ENCODE measurements at regions not wholly inside any gene's neighbourhood (a gene's known extent, or its start where the extent isn't known, plus 50 kb on each side); places are given as distances from the start of the nearest gene placed in this dataset.

- no peak for DNase-seq (ENCODE audit: low spot score)
These were observed 222.8 kb downstream of the ADAMTS9 start for GRCh38 chr3:64464955-64465354.

- DNase-seq (ENCODE audit: low spot score) = no peak
These were observed 223.8 kb downstream of the ADAMTS9 start for GRCh38 chr3:64463981-64464380.

DNA sequence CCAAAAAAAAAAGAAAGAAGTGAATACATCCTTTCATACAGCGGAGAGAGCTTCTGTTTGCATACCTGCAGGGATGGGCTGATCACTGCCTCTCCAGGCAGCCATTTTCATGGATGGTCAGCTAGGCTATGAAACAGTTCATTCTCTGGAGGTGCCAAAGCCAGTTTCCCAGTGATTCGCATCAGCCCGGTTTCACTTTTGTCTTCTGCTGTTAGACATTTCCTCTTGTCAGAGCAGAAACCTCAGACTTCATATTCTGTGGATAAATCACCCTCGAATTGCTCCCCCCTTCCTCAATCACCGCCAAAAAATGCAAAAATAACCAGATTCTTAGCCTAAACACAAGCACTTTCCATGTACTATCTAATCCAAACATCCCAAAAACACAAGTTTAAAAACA is 225.6 kb downstream of the ADAMTS9 start:
- no peak for DNase-seq (ENCODE audit: low spot score)

- DNase-seq (ENCODE audit: low spot score) = no peak
These were observed 226.9 kb downstream of the ADAMTS9 start for GRCh38 chr3:64460877-64461276.

DNA sequence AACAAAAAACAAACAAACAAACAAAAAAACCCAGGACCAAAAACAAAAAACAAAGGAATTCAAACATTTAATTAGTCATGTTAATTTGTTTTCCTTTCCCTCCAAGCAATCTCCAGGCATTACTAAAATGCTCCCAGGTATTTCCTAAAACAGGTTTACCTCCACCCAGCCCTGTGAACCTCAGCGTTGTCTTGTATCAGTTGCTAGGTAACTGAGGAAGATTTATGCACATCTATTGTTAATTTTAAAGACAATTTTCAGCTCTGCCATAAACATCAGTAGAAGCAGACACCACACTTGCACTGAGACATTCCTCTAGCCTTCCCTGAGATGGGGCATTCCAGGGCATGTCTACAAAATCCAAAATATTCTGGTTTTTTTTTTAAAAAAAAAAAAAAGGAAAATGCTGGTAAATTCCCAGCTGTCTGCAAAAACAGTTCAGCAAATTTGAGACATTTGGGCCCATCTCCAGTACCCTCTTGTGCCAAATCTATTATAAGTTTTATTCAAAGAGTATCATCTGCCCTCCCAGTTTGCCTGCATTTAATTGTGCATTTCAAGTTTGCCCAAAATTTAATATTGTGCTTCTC is 227.6 kb downstream of the ADAMTS9 start:
- DNase-seq (ENCODE audit: low spot score) = no peak

DNA sequence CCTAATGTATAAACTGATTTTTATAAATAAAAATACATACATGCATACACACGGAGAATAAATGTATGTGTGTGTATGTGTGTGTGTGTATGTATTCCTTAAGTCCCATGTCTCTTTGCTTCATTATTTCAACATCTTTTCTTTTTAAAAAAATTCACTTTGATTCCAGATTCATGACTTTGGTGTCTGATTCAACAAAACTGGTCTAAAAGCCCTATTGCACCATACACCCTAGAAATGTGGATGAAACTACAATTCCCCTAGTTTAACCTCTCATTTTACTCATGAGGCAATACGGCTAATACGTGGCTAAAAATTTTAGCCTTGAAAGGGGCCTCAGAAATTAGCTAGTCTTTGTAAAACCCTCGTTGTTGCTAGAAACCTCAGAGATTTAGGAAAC is 228.1 kb downstream of the ADAMTS9 start:
- no peak for DNase-seq (ENCODE audit: low spot score)

DNA sequence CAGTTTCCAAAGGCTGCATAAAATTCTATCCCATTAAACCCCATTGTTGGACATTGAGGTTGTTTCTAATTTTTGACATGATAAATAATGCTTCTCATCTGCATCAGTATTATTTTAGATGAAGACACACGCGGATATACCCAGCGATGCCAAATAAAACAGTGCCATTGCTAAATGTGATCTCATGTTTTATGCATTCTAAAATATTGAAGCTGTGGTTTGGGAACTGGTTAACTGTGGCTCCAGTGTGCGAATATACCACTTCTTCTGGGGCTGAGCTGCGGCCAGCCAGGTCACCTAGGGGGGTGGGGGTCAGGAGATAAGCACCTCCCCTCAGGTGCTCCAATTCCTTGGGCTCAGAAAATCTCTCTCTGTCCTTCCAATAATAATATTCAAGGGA is 230.0 kb downstream of the ADAMTS9 start:
- DNase-seq (ENCODE audit: low spot score) = no peak

- DNase-seq (ENCODE audit: low spot score) = no peak
These were observed 231.1 kb downstream of the ADAMTS9 start for GRCh38 chr3:64456674-64457073.

GRCh38 chr3:64455351-64455750 is 230.1 kb upstream of the PRICKLE2 start:
- DNase-seq (ENCODE audit: low spot score) = no peak

GRCh38 chr3:64454768-64455167 is 229.5 kb upstream of the PRICKLE2 start:
- DNase-seq (ENCODE audit: low spot score) = no peak

- DNase-seq (ENCODE audit: low spot score) = no peak
These were observed 228.9 kb upstream of the PRICKLE2 start for GRCh38 chr3:64454179-64454578.

GRCh38 chr3:64451283-64452012 is 226.2 kb upstream of the PRICKLE2 start:
- no peak for DNase-seq (ENCODE audit: low spot score)

- DNase-seq (ENCODE audit: low spot score) = no peak
These were observed 225.2 kb upstream of the PRICKLE2 start for GRCh38 chr3:64450396-64450956.

GRCh38 chr3:64449026-64449425 is 223.8 kb upstream of the PRICKLE2 start:
- no peak for DNase-seq (ENCODE audit: low spot score)

DNA sequence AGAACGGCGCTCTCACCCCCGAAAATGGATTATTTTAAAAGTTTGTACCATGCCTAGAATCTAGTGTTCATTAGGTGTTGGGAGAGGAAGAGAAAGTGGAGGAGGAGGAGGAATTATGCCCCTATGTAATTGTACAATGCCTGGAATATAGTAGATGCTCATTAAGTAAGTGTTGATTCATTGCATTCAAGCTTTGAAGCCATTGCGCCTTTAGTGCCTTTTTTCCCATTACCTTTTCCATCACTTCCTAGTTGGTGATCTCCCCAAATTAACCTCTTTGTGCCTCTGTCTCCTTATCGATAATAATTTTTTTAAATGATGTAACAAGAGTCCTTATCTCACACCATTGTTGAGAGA is 220.7 kb upstream of the PRICKLE2 start:
- DNase-seq (ENCODE audit: low spot score) = no peak

GRCh38 chr3:64445109-64445943 is 220.1 kb upstream of the PRICKLE2 start:
- DNase-seq (ENCODE audit: low spot score) = peak; percentile 28

DNA sequence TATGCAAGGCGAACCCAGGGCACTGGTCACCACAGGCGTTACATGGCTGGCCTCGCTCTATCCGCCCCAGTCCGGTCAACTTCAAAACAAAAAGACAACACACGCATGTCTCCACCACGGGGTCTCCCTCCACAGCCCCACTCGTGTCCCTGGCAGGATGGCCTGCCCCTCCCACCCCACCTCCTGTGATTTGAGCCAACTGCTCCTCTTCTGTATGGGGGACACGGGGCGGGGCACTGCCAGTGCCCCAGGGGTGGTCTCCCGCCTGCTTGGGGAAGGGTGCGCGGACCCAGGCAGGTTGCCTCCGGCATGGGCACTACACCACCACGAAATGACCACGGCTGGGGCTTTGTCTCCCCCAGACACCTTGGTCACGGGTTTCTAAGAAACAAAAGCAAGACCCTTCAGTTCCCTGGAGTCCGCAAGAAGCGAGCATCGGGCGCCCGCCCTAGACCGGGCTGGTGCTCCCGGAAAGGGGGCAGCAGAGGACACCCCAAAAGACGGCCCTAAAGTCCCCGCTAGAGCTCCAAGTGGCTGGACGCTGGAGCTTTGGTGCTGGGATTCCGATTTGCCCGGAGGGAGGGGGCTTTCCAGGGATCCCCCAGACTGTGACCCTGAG is 219.3 kb upstream of the PRICKLE2 start:
- no peak for DNase-seq (ENCODE audit: low spot score)

- no peak for DNase-seq (ENCODE audit: low spot score)
These were observed 218.5 kb upstream of the PRICKLE2 start for GRCh38 chr3:64443546-64444381.

- DNase-seq (ENCODE audit: low spot score) = no peak
These were observed 216.6 kb upstream of the PRICKLE2 start for GRCh38 chr3:64441861-64442260.

DNA sequence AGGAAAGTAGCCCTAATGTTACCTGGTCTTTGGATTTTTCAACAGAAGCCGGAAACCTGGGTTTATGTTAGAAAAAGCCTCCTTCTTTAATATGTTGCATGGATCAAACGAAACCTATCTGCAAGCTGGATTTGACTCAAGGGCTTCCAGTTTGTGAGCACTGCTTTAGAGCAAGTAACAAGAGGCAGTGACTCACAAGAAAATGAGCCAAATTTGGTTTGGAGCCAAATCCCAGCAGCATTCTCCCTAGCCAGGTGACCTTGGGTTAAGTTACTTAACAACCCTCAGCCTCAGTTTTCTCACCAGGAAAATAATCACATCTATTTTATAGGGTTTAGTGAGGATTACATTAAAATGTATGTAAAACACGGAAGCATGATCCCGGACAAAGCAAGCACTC is 215.2 kb upstream of the PRICKLE2 start:
- no peak for DNase-seq (ENCODE audit: low spot score)

GRCh38 chr3:64438812-64439211 is 213.5 kb upstream of the PRICKLE2 start:
- no peak for DNase-seq (ENCODE audit: low spot score)

GRCh38 chr3:64438066-64438465 is 212.8 kb upstream of the PRICKLE2 start:
- no peak for DNase-seq (ENCODE audit: low spot score)
